ENCODE measurements at regions not wholly inside any gene's neighbourhood (a gene's known extent, or its start where the extent isn't known, plus 50 kb on each side); places are given as distances from the start of the nearest gene placed in this dataset.

GRCh38 chr11:109862835-109863234 is 230.4 kb upstream of the ZC3H12C start:
- no peak for TF ChIP-seq CTCF (IDR thresholded peaks at IDR 0.05; ENCODE audit: unreplicated experiment)
- Mint-ChIP-seq H3K36me3 (ENCODE audit: insufficient read depth) (no peaks in the 10 kb centered on the region), H3K9me3 (ENCODE audit: low read depth) (no peaks in the 10 kb centered on the region), H3K4me1 (ENCODE audit: low read depth) (no peaks in the 10 kb centered on the region), H3K27ac (no peak overlapping the region), H3K27me3 (peaks cover 4% of the 10 kb centered on the region), H3K4me3 (ENCODE audit: low read depth) (no peak overlapping the region)
- no peak for DNase-seq (ENCODE audit: low spot score, unreplicated experiment)

GRCh38 chr11:109864151-109864661 is 229.0 kb upstream of the ZC3H12C start:
- Mint-ChIP-seq H3K27ac (no peak overlapping the region), H3K4me1 (ENCODE audit: low read depth) (no peaks in the 10 kb centered on the region), H3K4me3 (ENCODE audit: low read depth) (no peak overlapping the region), H3K27me3 (peaks cover 4% of the 10 kb centered on the region), H3K36me3 (ENCODE audit: insufficient read depth) (no peaks in the 10 kb centered on the region), H3K9me3 (ENCODE audit: low read depth) (no peaks in the 10 kb centered on the region)
- no peak for DNase-seq (ENCODE audit: low spot score, unreplicated experiment)
- no peak for TF ChIP-seq CTCF (IDR thresholded peaks at IDR 0.05; ENCODE audit: unreplicated experiment)

- Mint-ChIP-seq H3K36me3 (ENCODE audit: insufficient read depth) (no peaks in the 10 kb centered on the region), H3K27ac (no peak overlapping the region), H3K4me3 (ENCODE audit: low read depth) (no peak overlapping the region), H3K27me3 (peaks cover 4% of the 10 kb centered on the region), H3K4me1 (ENCODE audit: low read depth) (no peaks in the 10 kb centered on the region), H3K9me3 (ENCODE audit: low read depth) (no peaks in the 10 kb centered on the region)
- no peak for DNase-seq (ENCODE audit: low spot score, unreplicated experiment)
- TF ChIP-seq CTCF (IDR thresholded peaks at IDR 0.05; ENCODE audit: unreplicated experiment), result no peak
Observed at GRCh38 chr11:109864834-109865547, 228.2 kb upstream of the ZC3H12C start.

DNA sequence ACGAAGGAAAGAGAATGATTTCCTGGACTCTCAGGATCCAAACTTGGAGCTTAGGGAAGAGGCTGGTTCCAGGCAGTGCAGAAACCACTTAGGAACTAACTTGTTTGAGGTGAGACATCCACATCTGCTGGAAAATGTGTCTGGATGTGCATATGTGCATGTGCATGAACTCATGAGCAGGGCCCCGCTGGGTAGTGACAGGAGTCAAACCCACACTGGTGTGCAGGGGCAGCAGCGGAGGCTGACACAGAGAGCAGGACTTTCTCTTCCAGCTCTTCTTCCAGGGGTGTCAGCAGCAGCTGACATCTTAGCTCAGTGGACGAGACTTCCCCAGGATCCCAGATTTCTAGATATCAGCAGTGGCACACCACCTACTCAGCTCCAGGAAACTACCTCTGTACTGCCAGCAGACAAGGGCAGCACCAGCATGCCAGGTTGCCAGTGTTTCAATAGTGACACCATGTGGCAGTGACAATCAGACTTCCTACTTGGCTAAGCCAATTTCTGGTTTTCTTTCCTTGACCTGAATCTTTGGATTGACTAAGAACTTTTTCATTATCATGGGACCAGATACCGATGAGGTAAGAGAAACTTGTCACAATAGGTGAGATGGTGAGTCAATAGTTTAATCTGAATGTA is 227.5 kb upstream of the ZC3H12C start:
- Mint-ChIP-seq H3K27ac (no peak overlapping the region), H3K4me1 (ENCODE audit: low read depth) (no peaks in the 10 kb centered on the region), H3K36me3 (ENCODE audit: insufficient read depth) (no peaks in the 10 kb centered on the region), H3K27me3 (peaks cover 4% of the 10 kb centered on the region), H3K4me3 (ENCODE audit: low read depth) (no peak overlapping the region), H3K9me3 (ENCODE audit: low read depth) (no peaks in the 10 kb centered on the region)
- TF ChIP-seq CTCF (IDR thresholded peaks at IDR 0.05; ENCODE audit: unreplicated experiment), result peak; percentile 26
- DNase-seq (ENCODE audit: low spot score, unreplicated experiment), result no peak

DNA sequence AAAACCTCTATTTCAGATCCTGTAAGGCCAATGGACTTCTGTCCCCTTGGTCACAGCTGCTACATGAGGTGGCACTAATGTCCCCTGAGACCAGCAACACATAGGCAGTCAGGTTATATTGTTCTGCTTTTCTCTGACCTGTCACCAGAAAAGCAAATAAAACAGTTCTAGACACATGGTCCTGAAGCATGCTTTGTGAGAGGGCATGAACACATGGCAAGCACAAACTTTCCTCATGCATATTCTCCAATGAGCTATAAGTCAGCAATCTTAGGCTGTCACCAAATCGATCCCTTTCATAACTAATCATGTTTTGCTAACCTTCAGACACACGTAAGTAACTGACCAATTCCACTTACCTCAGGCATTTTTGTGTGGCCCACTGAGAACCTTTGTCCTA is 225.4 kb upstream of the ZC3H12C start:
- DNase-seq (ENCODE audit: low spot score, unreplicated experiment), result no peak
- Mint-ChIP-seq H3K9me3 (ENCODE audit: low read depth) (peaks cover 6% of the 10 kb centered on the region), H3K27ac (no peak overlapping the region), H3K27me3 (peaks cover 4% of the 10 kb centered on the region), H3K4me3 (ENCODE audit: low read depth) (no peak overlapping the region), H3K36me3 (ENCODE audit: insufficient read depth) (no peaks in the 10 kb centered on the region), H3K4me1 (ENCODE audit: low read depth) (no peaks in the 10 kb centered on the region)
- no peak for TF ChIP-seq CTCF (IDR thresholded peaks at IDR 0.05; ENCODE audit: unreplicated experiment)
